DMS 273 (cell line): ENCODE measurements at regions not wholly inside any gene's neighbourhood (a gene's known extent, or its start where the extent isn't known, plus 50 kb on each side); places are given as distances from the start of the nearest gene placed in this dataset.
A peak's percentile ranks its signal among the peaks of the same experiment; 100 is the strongest.

ENCODE experiments used
- DNase-seq: peaks from one replicate; lab custom pipeline; 2025; ENCODE audit not compliant: unreplicated experiment; lab: John Stamatoyannopoulos, UW

GRCh38 chr2:37836270-37836669 is 88.8 kb upstream of the RMDN2 start:
- no peak for DNase-seq

- DNase-seq: no peak
Observed at GRCh38 chr2:37836711-37837110, 88.4 kb upstream of the RMDN2 start.

- no peak for DNase-seq
Observed at GRCh38 chr2:37837628-37838328, 87.3 kb upstream of the RMDN2 start.

GRCh38 chr2:37838541-37839167 is 86.4 kb upstream of the RMDN2 start:
- no peak for DNase-seq

GRCh38 chr2:37839991-37840390 is 85.1 kb upstream of the RMDN2 start:
- DNase-seq: no peak

GRCh38 chr2:37842732-37843440 is 82.2 kb upstream of the RMDN2 start:
- no peak for DNase-seq

- no peak for DNase-seq
Observed at GRCh38 chr2:37843556-37843955, 81.5 kb upstream of the RMDN2 start.

- DNase-seq: no peak
Observed at GRCh38 chr2:37846207-37846606, 78.9 kb upstream of the RMDN2 start.

GRCh38 chr2:37847792-37848191 is 77.3 kb upstream of the RMDN2 start:
- no peak for DNase-seq

GRCh38 chr2:37848451-37848850 is 76.6 kb upstream of the RMDN2 start:
- DNase-seq: no peak

GRCh38 chr2:37849911-37850310 is 75.2 kb upstream of the RMDN2 start:
- no peak for DNase-seq

- DNase-seq: no peak
Observed at GRCh38 chr2:37851428-37851827, 73.7 kb upstream of the RMDN2 start.

- DNase-seq: no peak
Observed at GRCh38 chr2:37851828-37852584, 73.1 kb upstream of the RMDN2 start.

- no peak for DNase-seq
Observed at GRCh38 chr2:37852585-37853014, 72.5 kb upstream of the RMDN2 start.

GRCh38 chr2:37854676-37855282 is 70.3 kb upstream of the RMDN2 start:
- no peak for DNase-seq

- DNase-seq: no peak
Observed at GRCh38 chr2:37855283-37856041, 69.6 kb upstream of the RMDN2 start.

- peak; percentile 3 for DNase-seq
Observed at GRCh38 chr2:37856101-37856751, 68.9 kb upstream of the RMDN2 start.

GRCh38 chr2:37857575-37858399 is 67.3 kb upstream of the RMDN2 start:
- no peak for DNase-seq

- no peak for DNase-seq
Observed at GRCh38 chr2:37858400-37858711, 66.7 kb upstream of the RMDN2 start.
